A673 (cell line): ENCODE measurements at regions not wholly inside any gene's neighbourhood (a gene's known extent, or its start where the extent isn't known, plus 50 kb on each side); places are given as distances from the start of the nearest gene placed in this dataset.

ENCODE experiments used
- BruUV-seq: library from RNA; stranded (reverse); fragments of 400-500 nt; replicated peaks from 2 replicates; lab custom pipeline; 2021; lab: Mats Ljungman, UMichigan
- CTCF ChIA-PET: fragments of 300-600 bp; sonication (Branson Sonifier 250); formaldehyde crosslinking; loops from one replicate; lab custom pipeline; 2022; ENCODE audit warnings: antibody characterized with exemption; lab: Charles Lee
- POLR2A ChIA-PET: fragments of 300-600 bp; sonication (Branson Sonifier 250); formaldehyde crosslinking; loops from one replicate; lab custom pipeline; 2022; ENCODE audit warnings: antibody characterized with exemption; ENCODE audit not compliant: low non-redundant PET; lab: Charles Lee
- DNase-seq: peaks from one replicate; pipeline ENCODE4 v3.0.0-alpha.2; 2015; ENCODE audit warnings: low spot score
- H3K27ac ChIP-seq: fragments of 200-600 bp; sonication (generic); 2 replicates; pipeline ENCODE4 v1.5.1; 2016; ENCODE audit warnings: mixed run types, low read depth, mild to moderate bottlenecking, mixed read lengths, antibody characterized with exemption, low read length; ENCODE audit not compliant: poor library complexity, severe bottlenecking
- H3K27me3 ChIP-seq: fragments of 200-600 bp; sonication (generic); replicated peaks from 2 replicates; pipeline ENCODE4 v1.6.1; 2017; ENCODE audit warnings: mixed run types, low read depth, mild to moderate bottlenecking, mixed read lengths, antibody characterized with exemption, low read length; ENCODE audit not compliant: insufficient read depth, poor library complexity
- H3K36me3 ChIP-seq: fragments of 200-600 bp; sonication (generic); 2 replicates; pipeline ENCODE4 v1.6.1; 2016; ENCODE audit warnings: mixed run types, mild to moderate bottlenecking, mixed read lengths, antibody characterized with exemption, low read length; ENCODE audit not compliant: insufficient read depth, poor library complexity, severe bottlenecking
- H3K4me1 ChIP-seq: fragments of 200-600 bp; sonication (generic); 2 replicates; pipeline ENCODE4 v1.6.1; 2017; ENCODE audit warnings: mixed run types, mild to moderate bottlenecking, mixed read lengths, antibody characterized with exemption, low read length; ENCODE audit not compliant: insufficient read depth, poor library complexity, severe bottlenecking
- H3K4me3 ChIP-seq: fragments of 200-600 bp; sonication (generic); 2 replicates; pipeline ENCODE4 v1.5.1; 2016; ENCODE audit warnings: low read depth, mixed run types, mild to moderate bottlenecking, mixed read lengths, low read length; ENCODE audit not compliant: poor library complexity, severe bottlenecking
- H3K9me3 ChIP-seq: fragments of 200-600 bp; sonication (generic); 2 replicates; pipeline ENCODE4 v1.6.1; 2016; ENCODE audit warnings: mixed run types, low read depth, mild to moderate bottlenecking, mixed read lengths, antibody characterized with exemption, low read length; ENCODE audit not compliant: poor library complexity, severe bottlenecking
- EZH2 ChIP-seq: fragments of 200-600 bp; sonication (generic); IDR thresholded peaks from 2 replicates; pipeline ENCODE4 v1.6.1; 2017; ENCODE audit warnings: borderline replicate concordance, low read depth, mild to moderate bottlenecking, mixed read lengths, antibody characterized with exemption, low read length; ENCODE audit not compliant: poor library complexity, severe bottlenecking
- intact Hi-C: fragments of 100-400 bp; cut with micrococcal nuclease; formaldehyde crosslinking; loops from one replicate; pipeline ENCODE4 v1.10.0; 2022; ENCODE audit not compliant: unreplicated experiment
- TF ChIP-seq, protein P1 (sequence below): fragments of 300-800, 200-600 bp; sonication (generic); conservative IDR thresholded peaks from 2 replicates; pipeline ENCODE4 v1.5.1; 2017; ENCODE audit warnings: low read depth, mild to moderate bottlenecking, antibody characterized with exemption, low read length, moderate library complexity, mixed read lengths

DNA sequence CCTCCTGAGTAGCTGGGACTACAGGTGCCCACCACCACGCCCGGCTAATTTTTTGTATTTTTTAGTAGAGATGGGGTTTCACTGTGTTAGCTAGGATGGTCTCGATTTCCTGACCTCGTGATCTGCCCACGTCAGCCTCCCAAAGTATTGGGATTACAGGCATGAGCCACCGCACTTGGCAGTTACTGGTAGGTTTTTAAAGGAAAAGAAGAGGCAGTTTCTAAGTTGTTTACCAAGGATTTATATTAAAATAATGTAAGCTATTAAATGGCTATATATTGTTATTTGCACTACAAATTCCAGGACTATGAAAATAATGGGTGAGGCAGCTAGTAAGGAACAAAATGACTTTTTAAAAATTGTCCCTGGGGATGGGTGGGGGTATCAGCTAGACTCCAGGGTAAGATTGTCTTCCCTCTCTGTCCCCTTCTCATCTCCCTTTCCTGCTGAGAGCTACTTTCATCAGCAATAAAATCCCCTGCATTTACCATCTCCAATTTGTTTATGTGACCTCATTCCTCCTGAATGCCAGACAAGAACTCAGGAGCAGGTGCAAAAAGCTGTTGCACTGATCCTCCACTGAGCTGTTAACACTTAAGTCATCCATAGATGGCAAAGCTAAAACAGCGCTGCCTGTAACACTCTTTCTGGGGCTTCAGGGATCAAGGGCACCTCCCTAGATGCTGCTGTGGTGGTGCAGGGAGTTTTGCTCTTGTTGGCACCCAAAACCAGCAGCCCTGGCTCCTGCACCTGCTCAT, 165.2 kb downstream of the ZPLD1 start:
- no peaks in the 10 kb centered on the region for H3K27me3 ChIP-seq
- intact Hi-C loops = no loop called here
- ChIA-PET CTCF (no interaction called here), POLR2A (no interaction called here)
- DNase-seq = no peak
- no peaks in the 10 kb centered on the region for H3K36me3 ChIP-seq
- no peak overlapping the region for H3K4me3 ChIP-seq
- no peak overlapping the region for H3K27ac ChIP-seq
- no TSS peak for BruUV-seq
- TF ChIP-seq EZH2 = no peak
- TF ChIP-seq, protein P1, sequence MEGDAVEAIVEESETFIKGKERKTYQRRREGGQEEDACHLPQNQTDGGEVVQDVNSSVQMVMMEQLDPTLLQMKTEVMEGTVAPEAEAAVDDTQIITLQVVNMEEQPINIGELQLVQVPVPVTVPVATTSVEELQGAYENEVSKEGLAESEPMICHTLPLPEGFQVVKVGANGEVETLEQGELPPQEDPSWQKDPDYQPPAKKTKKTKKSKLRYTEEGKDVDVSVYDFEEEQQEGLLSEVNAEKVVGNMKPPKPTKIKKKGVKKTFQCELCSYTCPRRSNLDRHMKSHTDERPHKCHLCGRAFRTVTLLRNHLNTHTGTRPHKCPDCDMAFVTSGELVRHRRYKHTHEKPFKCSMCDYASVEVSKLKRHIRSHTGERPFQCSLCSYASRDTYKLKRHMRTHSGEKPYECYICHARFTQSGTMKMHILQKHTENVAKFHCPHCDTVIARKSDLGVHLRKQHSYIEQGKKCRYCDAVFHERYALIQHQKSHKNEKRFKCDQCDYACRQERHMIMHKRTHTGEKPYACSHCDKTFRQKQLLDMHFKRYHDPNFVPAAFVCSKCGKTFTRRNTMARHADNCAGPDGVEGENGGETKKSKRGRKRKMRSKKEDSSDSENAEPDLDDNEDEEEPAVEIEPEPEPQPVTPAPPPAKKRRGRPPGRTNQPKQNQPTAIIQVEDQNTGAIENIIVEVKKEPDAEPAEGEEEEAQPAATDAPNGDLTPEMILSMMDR = no peak
- no peaks in the 10 kb centered on the region for H3K4me1 ChIP-seq
- H3K9me3 ChIP-seq = no peaks in the 10 kb centered on the region

DNA sequence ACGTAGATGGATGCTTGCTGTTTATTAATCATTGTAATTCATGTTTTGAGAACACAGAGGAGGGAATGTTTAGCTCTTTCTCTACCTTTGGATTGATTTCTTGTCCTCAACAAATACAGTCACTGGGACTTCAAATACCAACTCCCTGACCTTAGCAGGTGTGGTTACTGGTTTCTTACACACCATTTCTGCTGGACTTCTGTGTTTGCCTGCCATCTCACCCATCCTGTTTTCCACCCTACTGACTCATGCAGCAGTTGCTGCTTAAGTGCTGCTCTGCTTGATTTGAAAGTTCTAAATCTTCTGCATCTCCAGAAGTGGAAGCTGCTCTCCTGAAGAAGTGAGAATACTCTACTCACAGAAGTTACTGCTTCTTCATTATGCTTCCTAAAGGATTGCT, 170.3 kb downstream of the ZPLD1 start:
- Histone ChIP-seq H3K27ac (no peak overlapping the region), H3K9me3 (no peaks in the 10 kb centered on the region), H3K4me1 (no peaks in the 10 kb centered on the region), H3K27me3 (peaks cover 4% of the 10 kb centered on the region), H3K4me3 (no peak overlapping the region), H3K36me3 (no peaks in the 10 kb centered on the region)
- CTCF ChIA-PET = no interaction called here
- POLR2A ChIA-PET = no interaction called here
- intact Hi-C loops = no loop called here
- TF ChIP-seq EZH2 = no peak
- TF ChIP-seq, protein P1 = no peak
- BruUV-seq = no TSS peak
- DNase-seq = no peak

DNA sequence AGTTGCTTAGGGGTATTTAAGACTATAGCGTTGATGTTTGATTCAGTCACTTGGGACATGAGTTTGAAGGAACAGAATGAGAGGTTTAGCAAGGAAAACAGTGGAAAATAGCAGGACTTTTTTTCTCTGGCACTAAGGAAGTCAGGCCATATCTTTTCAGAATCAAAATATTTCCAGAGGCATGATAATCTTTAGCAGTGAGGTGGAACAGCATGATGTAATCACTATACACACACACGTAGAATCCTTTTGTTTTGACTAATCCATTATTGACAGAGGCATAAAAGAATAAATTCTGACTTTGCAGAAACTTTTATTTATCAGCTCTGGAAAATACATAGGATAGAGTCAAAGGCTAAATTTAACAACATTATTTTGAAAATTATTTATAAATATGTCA, 174.1 kb downstream of the ZPLD1 start:
- ChIA-PET CTCF (no interaction called here), POLR2A (no interaction called here)
- H3K4me3 ChIP-seq = no peak overlapping the region
- no peak for DNase-seq
- no peaks in the 10 kb centered on the region for H3K36me3 ChIP-seq
- no peak overlapping the region for H3K27ac ChIP-seq
- H3K27me3 ChIP-seq = peaks cover 4% of the 10 kb centered on the region
- peaks cover 6% of the 10 kb centered on the region for H3K4me1 ChIP-seq
- peaks cover 8% of the 10 kb centered on the region for H3K9me3 ChIP-seq
- no TSS peak for BruUV-seq
- TF ChIP-seq, protein P1 = no peak
- TF ChIP-seq EZH2 = no peak
- intact Hi-C loops = no loop called here
